CD1c-positive myeloid dendritic cell (primary cell): ENCODE measurements at regions not wholly inside any gene's neighbourhood (a gene's known extent, or its start where the extent isn't known, plus 50 kb on each side); places are given as distances from the start of the nearest gene placed in this dataset.

ENCODE experiments used
- DNase-seq: peaks from one replicate; pipeline ENCODE4 v3.0.0-alpha.2; 2016; ENCODE audit errors: extremely low spot score

- DNase-seq, result no peak
Measured at GRCh38 chr1:87220993-87221392, 107.7 kb upstream of the LMO4 start.

DNA sequence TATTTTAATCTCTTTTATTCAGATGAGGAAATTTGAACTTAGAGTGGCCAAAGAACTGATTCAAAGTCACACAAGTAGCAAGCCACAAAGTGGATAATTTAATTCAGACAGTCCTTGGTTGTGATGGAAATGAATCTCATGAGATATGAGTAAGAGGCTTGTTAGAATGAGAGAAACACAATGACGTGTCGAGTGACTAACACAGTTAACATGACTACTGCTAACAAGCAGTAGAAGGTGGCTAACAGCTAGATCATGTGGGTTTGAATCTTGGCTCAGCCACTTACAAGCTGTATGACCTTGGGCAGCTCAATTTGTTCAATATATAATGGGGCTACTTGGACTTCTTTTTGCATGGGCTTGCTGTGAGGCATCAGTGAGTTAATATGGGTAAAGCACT, 104.5 kb upstream of the LMO4 start:
- no peak for DNase-seq

- DNase-seq, result no peak
Measured at GRCh38 chr1:87225171-87225570, 103.5 kb upstream of the LMO4 start.

- peak; percentile 62 for DNase-seq
Measured at GRCh38 chr1:87226341-87226760, 102.3 kb upstream of the LMO4 start.

GRCh38 chr1:87227651-87228050, 101.0 kb upstream of the LMO4 start:
- no peak for DNase-seq

- no peak for DNase-seq
Measured at GRCh38 chr1:87230501-87230900, 98.2 kb upstream of the LMO4 start.

- peak; percentile 14 for DNase-seq
Measured at GRCh38 chr1:87231703-87232367, 96.8 kb upstream of the LMO4 start.

DNA sequence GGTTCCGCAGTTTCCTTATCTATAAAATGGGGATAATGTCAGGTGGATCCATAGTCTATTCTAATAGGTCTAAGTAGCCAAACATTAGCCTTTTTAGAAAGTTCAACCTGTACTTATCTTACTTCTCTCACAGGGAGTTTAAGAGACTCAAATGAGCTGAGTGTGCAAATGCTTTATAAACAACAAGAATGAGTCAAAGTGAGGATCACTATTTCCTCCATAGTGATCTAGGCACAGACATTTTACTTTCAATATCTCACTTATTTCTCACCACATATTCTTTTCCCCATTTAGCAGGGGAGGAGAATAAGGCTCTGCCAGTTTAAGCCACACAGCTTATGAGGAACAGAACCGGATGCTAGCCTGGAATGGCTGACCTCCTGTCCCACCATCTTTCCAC, 92.1 kb upstream of the LMO4 start:
- DNase-seq, result no peak

DNA sequence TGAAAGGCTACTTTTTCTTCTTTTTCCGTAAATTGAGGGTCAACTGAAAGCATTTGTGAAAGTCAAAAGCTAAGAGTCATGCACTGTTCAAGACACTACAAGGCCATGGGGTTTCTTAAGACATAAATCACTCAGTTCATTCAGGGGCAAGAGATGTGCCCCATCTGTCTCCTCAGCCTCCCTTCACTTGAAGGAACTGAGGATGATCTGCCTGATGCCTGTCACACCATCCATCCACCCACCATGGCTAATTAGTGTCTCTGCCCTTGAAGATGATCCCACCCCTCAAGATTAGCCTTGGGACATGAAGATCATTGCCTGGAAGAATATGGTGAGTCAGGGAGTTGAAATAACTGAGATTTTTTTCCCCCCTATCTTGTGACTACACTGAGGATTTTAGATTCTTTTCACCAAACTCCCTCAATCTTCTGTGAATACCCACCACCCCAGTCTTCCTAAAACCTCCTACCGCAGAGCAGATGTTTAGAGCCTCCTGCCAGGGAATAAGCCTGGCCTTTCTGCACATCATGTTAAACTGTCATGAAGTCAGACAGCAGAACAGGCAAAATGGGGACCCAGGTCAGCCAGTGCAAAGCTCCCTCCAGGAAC, 88.6 kb upstream of the LMO4 start:
- no peak for DNase-seq

DNA sequence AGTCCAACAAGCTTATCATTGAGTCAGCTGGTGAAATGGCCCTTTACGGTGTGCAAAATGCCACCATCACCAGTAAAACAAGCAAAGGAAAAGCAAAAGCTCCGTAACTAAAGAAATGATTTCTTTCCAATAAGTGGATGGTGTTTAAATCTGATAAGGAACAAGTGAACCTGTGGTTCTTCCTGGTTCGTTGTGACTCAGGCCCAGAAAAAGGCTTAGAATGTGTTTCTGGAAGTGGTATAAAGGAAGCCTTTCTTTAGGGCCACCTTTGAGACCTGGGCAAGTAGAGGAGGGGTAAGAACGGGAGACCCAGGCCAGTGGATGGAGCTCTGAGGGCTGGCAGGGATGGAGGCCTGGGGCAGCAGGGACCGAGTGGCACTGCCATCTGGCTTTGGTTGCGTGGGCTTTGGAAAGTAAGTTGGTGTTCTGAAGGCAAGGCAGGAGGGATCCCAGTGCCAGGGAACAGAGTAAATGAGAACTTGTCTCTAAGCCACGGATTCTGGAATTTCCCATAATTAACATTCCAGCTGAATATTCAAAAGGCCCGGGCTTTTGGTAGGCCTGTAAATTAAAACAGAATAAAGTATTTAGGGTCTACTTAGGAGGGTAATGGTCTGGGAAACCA, 87.9 kb upstream of the LMO4 start:
- DNase-seq, result no peak

- DNase-seq, result no peak
Measured at GRCh38 chr1:87242445-87243185, 86.1 kb upstream of the LMO4 start.

DNA sequence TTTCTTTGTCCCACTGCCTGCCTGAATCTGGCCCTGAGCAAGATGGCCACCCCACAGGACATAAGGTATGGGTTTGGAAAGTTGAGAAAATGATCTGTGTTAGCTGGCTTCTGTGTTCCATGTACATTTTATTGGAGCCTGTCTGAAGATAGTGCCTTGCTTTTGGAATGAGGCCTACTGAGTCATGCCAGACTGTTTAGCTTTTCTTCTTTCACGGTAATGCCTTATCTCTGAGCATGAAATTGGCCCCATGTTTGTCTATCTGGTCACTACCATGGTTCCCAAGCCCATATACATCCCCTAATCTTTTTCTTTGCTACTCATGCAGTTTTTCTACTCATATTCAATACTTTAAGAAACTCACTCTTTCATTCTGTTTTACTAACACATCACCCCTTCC, 85.1 kb upstream of the LMO4 start:
- no peak for DNase-seq

GRCh38 chr1:87246436-87246835, 82.2 kb upstream of the LMO4 start:
- DNase-seq, result no peak

GRCh38 chr1:87249803-87250202, 78.9 kb upstream of the LMO4 start:
- DNase-seq, result no peak

DNA sequence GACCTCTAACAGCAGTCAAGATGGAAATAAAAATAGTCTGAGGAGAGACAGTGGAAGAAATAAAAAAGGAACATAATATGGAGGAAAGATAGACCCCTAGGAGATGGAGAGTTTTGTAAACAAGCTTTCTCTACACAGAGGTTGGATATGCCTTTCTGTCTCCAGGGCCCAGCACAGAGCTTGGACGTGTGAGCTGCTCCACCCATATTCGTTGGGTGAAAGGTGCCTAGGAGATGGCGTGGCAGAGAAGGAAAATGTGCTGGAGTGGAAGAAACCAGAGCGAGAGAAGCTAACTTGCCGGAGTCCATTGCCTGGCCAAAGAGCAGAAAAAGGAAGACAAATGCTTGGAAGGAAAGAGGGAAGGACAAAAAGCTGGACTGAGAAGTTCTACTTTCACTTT, 78.3 kb upstream of the LMO4 start:
- no peak for DNase-seq

DNA sequence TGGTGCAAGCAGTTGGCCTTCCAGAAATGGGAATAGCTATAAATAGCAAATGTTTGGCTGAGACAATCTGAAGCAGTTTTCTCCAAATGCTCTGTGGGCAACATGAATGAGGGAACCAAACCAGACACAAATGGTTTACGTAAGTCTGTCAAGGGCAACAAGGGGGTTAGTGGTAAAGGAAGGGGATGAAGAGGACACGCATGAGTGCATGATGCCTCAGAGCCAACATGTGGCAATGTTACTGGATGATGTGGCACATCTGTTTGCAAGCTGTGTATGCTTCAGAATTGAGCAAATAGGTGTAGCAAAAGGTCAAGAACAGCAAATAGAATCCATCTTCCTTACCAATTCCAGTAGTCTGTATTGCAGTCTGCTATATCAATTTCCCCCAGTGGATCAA, 76.3 kb upstream of the LMO4 start:
- DNase-seq, result no peak

- no peak for DNase-seq
Measured at GRCh38 chr1:87262688-87263087, 66.0 kb upstream of the LMO4 start.

- DNase-seq, result no peak
Measured at GRCh38 chr1:87263281-87263680, 65.4 kb upstream of the LMO4 start.

DNA sequence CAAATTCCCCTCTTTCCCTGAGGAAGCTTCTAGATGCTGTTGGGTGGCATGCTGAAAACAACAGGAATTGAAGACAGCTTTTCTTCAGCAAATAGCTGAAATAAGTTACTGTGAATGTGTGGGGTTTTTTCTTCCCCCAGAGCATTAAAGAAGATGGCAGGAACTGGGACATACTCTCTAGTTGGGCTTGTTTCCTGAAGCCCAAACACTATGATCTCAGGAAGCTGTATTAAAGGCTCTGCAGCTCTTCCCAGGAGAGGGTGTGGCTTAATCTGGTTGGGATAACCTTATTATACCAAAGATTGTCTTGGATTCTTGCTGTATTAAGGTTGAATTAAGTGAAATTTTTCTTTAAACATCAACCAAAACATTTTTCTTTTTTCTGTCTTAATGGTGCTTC, 64.9 kb upstream of the LMO4 start:
- no peak for DNase-seq

DNA sequence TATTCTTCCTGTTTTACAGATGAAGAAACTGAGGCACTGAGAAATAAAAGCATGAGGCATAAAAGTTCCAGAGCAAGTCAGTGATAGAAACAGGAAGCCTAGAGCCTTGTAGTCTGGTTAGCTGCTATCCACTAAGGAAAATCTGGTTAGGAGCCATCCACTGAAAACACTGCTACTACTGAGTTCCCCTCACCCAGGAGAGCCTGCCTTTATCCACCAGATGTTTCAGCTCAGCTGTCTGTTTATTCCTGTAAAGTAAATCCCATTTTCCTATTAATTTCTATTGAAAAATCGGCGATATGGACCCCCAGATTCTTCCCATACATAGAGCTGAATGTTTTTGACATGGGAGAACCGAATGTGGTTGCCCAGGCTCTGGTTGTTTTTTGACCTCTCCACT, 63.7 kb upstream of the LMO4 start:
- DNase-seq, result no peak

GRCh38 chr1:87265786-87266185, 62.9 kb upstream of the LMO4 start:
- DNase-seq, result no peak

- DNase-seq, result no peak
Measured at GRCh38 chr1:87268111-87268510, 60.6 kb upstream of the LMO4 start.

GRCh38 chr1:87269921-87270320, 58.8 kb upstream of the LMO4 start:
- no peak for DNase-seq
